Activated naive CD8-positive, alpha-beta T cell (primary cell): ENCODE measurements at regions not wholly inside any gene's neighbourhood (a gene's known extent, or its start where the extent isn't known, plus 50 kb on each side); places are given as distances from the start of the nearest gene placed in this dataset.
"Not testable (repeated sequence)": the region's sequence is repeated elsewhere in the genome, so short reads cannot be mapped to it uniquely, and the experiment has no call there.

Source experiments
- H3K27ac Mint-ChIP-seq: one replicate; pipeline ENCODE4 v1.8.0; 2021; ENCODE audit warnings: mixed read lengths
- H3K27me3 Mint-ChIP-seq: one replicate; pipeline ENCODE4 v1.8.0; 2021; ENCODE audit warnings: mixed read lengths
- H3K36me3 Mint-ChIP-seq: one replicate; pipeline ENCODE4 v1.8.0; 2021; ENCODE audit warnings: mixed read lengths
- H3K4me1 Mint-ChIP-seq: one replicate; pipeline ENCODE4 v1.8.0; 2021; ENCODE audit warnings: low read depth, mixed read lengths
- H3K4me3 Mint-ChIP-seq: one replicate; pipeline ENCODE4 v1.8.0; 2021; ENCODE audit warnings: mild to moderate bottlenecking, mixed read lengths
- H3K9me3 Mint-ChIP-seq: one replicate; pipeline ENCODE4 v1.8.0; 2021; ENCODE audit warnings: low read depth, mixed read lengths

DNA sequence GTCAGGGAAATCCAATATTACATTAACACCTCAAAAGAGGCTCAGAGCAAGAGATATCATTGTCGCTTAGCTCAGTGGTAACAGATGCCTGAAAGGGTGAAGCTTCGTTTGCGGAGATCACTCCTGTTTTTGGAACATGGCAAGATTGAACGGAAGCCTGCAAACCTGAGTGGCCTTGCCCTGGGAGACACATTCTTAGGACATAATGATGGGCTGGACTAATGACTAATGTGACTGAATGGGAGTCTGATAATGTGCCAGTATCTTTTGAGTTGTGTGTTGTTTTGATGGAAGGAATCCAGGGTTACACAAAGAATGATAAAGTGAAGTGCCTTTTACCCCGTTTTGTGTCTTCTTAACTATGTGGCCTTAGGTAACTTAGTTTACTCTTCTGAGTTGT lies 109.3 kb upstream of the IFNG-AS1 start:
- no peak overlapping the region for H3K4me3 Mint-ChIP-seq
- H3K36me3 Mint-ChIP-seq: peaks cover 3% of the 10 kb centered on the region
- H3K27ac Mint-ChIP-seq: no peak overlapping the region
- H3K27me3 Mint-ChIP-seq: peaks cover 2% of the 10 kb centered on the region
- H3K4me1 Mint-ChIP-seq: peaks cover 9% of the 10 kb centered on the region
- H3K9me3 Mint-ChIP-seq: peaks cover 4% of the 10 kb centered on the region

GRCh38 chr12:67881565-67881964 lies 107.7 kb upstream of the IFNG-AS1 start:
- H3K27ac Mint-ChIP-seq: no peak overlapping the region
- H3K36me3 Mint-ChIP-seq: peaks cover 3% of the 10 kb centered on the region
- no peak overlapping the region for H3K4me3 Mint-ChIP-seq
- H3K9me3 Mint-ChIP-seq: no peaks in the 10 kb centered on the region
- peaks cover 9% of the 10 kb centered on the region for H3K4me1 Mint-ChIP-seq
- peaks cover 2% of the 10 kb centered on the region for H3K27me3 Mint-ChIP-seq

- Mint-ChIP-seq H3K4me1 (peaks cover 9% of the 10 kb centered on the region), H3K36me3 (peaks cover 3% of the 10 kb centered on the region), H3K27me3 (peaks cover 2% of the 10 kb centered on the region), H3K9me3 (no peaks in the 10 kb centered on the region), H3K27ac (no peak overlapping the region), H3K4me3 (no peak overlapping the region)
These were observed 104.7 kb upstream of the IFNG-AS1 start for GRCh38 chr12:67884596-67884995.

DNA sequence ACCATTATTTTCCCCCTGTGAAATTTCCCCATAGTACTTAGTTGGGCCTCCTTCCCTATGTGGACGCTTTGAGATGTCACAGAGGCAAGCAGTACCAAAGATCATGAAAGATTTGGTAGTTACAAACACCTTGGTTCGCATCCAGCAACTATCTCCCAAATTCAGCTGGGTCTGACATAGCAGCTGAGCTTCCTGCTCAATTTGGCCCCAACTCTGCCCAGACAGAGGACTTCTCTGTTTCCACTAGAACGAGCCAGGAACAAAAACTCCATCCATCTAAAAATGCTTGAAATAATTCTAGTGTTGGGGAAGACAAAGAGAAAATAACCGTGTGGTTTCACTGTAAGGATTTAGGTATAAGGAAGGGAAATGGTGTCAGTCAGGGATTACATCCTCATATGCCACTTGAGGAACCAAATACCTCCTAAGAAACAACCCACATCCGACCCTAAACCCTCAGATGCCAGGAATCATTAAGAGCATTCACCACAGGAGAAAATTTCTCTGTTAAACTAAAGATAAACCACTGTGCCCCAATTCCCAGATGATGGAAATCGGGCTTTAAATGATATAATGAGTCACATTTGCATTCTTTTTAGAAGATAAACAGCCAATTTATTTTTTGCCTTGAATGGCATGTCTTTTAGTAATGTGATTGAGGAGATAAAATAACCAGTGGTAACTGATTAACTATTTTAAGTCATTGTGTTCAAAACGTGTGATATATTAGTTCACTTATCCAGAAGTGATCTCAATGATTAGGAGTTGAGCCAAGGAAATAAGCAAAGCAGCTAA lies 103.7 kb upstream of the IFNG-AS1 start:
- peaks cover 3% of the 10 kb centered on the region for H3K36me3 Mint-ChIP-seq
- no peak overlapping the region for H3K27ac Mint-ChIP-seq
- no peaks in the 10 kb centered on the region for H3K9me3 Mint-ChIP-seq
- H3K4me3 Mint-ChIP-seq: no peak overlapping the region
- peaks cover 2% of the 10 kb centered on the region for H3K27me3 Mint-ChIP-seq
- peaks cover 11% of the 10 kb centered on the region for H3K4me1 Mint-ChIP-seq

DNA sequence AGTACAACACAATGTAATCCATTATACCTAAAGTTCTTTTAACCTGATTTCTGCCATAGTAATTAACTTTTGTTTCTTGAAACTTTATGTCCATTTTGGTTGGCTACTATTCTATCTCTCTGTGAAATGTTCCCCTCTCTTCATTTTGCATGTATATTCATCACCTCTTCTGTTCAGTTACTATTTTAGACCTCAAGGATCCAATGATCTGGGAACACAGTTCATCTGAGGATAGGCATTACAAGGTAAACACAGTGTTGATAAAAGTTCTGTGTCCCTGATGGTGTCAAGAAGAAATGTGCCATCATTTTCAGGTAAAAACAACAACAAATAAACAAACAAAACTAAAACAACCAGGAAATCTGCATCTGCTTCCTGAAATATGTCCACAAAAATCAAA lies 102.2 kb upstream of the IFNG-AS1 start:
- Mint-ChIP-seq H3K27me3 (peaks cover 2% of the 10 kb centered on the region), H3K27ac (no peak overlapping the region), H3K4me1 (peaks cover 20% of the 10 kb centered on the region), H3K9me3 (no peaks in the 10 kb centered on the region), H3K4me3 (no peak overlapping the region), H3K36me3 (peaks cover 3% of the 10 kb centered on the region)

DNA sequence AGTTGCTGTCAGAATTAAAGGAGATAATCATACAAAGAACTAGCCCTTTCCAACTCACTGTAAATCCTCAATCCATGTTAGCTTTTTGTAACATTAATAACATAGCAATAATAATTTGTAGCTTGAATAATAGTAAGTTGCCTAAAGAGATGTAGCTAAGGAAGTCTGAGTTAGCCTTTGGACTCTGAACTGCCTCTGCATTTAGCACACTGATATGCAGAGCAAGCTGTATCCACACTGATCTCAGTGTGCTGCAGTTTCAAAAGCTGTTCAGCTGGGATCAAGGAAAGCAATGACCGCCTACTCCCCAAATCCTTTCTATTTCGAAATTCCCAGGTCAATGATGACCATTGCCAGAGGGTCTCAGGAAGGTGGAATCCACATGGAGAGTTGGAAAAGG lies 99.3 kb upstream of the IFNG-AS1 start:
- no peaks in the 10 kb centered on the region for H3K9me3 Mint-ChIP-seq
- peaks cover 21% of the 10 kb centered on the region for H3K4me1 Mint-ChIP-seq
- H3K4me3 Mint-ChIP-seq: no peak overlapping the region
- H3K27ac Mint-ChIP-seq: no peak overlapping the region
- H3K36me3 Mint-ChIP-seq: peaks cover 4% of the 10 kb centered on the region
- no peaks in the 10 kb centered on the region for H3K27me3 Mint-ChIP-seq

- H3K27ac Mint-ChIP-seq: no peak overlapping the region
These were observed 98.5 kb upstream of the IFNG-AS1 start for GRCh38 chr12:67890726-67891258.

DNA sequence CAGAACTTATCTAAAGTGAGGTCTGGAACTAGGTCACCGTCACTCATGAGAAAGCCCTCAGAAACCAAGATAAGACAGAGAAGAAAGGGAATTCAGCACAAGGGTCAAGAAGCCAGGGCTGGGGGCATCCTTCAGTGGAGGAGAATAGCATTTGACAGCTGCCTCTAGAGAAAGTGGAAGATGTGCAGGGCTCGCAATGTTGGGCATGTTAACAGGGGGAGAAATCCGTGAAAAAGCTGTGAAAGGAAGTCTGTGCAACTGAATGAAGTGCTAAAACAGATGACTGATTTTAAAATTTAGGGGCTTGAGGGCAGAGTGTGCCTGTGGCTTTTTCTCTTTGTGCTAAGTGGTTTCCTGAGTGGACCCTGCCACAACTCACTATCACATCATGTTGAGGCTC lies 97.7 kb upstream of the IFNG-AS1 start:
- peaks cover 21% of the 10 kb centered on the region for H3K4me1 Mint-ChIP-seq
- H3K9me3 Mint-ChIP-seq: peaks cover 4% of the 10 kb centered on the region
- H3K27ac Mint-ChIP-seq: no peak overlapping the region
- H3K4me3 Mint-ChIP-seq: no peak overlapping the region
- no peaks in the 10 kb centered on the region for H3K27me3 Mint-ChIP-seq
- H3K36me3 Mint-ChIP-seq: peaks cover 5% of the 10 kb centered on the region

More at GRCh38 chr12:67890726-67891258, 98.5 kb upstream of the IFNG-AS1 start:
- no peaks in the 10 kb centered on the region for H3K27me3 Mint-ChIP-seq
- H3K4me3 Mint-ChIP-seq: no peak overlapping the region
- peaks cover 5% of the 10 kb centered on the region for H3K36me3 Mint-ChIP-seq
- no peaks in the 10 kb centered on the region for H3K9me3 Mint-ChIP-seq
- peaks cover 21% of the 10 kb centered on the region for H3K4me1 Mint-ChIP-seq

DNA sequence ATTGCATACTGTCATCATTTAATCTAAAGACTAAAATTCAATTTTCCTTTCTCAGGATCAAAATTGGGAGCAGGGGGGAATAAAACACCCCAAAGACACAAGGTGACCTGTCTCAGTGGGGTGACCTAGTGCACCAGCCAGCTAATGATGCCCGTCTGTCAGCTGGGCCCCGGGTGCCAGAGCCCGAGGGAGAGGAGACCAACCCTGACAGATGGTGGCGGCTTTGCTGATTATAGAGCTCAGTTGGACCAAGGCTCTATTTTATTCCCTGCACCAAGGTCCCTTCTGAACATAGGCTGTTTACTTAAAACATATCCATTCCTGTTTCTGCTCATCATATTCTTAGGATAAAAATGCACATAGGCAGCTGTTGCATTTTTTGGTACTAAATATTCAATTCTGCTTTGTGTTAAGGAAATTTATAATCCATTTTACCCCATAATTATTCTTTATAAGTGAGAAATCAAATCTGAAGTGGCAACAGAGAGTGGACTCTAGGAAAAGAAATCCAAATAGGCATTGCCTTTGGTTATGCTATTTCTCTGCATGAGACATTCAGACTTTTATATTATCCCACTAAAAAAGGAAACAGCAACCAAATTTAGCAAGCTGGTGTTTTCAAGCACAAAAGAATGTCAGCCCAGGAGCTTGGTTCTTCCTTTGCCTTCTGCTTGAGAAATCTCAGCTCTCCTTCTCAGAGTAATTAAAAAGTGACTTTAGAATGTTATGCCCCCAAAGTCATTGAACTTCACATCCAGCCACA lies 96.8 kb upstream of the IFNG-AS1 start:
- no peak overlapping the region for H3K4me3 Mint-ChIP-seq
- peaks cover 5% of the 10 kb centered on the region for H3K9me3 Mint-ChIP-seq
- H3K4me1 Mint-ChIP-seq: peaks cover 21% of the 10 kb centered on the region
- no peak overlapping the region for H3K27ac Mint-ChIP-seq
- H3K36me3 Mint-ChIP-seq: peaks cover 5% of the 10 kb centered on the region
- no peaks in the 10 kb centered on the region for H3K27me3 Mint-ChIP-seq

DNA sequence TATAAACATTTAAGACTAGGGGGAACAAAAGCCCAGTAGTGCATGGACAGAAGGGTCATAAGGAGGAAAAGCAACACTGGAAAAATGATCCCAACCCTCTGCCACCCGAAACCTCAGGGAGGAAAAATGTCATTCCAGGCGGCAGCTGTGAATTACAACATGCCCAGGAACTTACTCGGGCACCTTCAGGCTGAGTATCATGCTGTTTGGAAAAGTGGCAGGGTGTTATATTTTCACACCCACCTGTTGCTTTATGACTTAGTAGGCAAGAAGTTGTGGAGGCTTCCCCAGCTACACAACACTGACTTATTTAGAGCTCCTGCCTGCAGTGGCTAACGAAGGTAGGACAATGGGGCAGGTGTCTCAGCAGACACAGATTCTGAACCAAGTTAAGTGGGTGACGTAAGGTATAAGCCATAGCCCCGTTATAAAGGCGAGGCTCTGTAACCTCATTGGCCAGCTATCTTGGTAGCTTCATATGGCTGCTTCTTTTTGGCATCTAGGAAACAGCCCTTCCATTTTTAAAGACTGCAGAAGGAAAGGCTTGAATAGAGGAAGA lies 96.1 kb upstream of the IFNG-AS1 start:
- peaks cover 5% of the 10 kb centered on the region for H3K36me3 Mint-ChIP-seq
- peaks cover 21% of the 10 kb centered on the region for H3K4me1 Mint-ChIP-seq
- H3K4me3 Mint-ChIP-seq: no peak overlapping the region
- no peaks in the 10 kb centered on the region for H3K27me3 Mint-ChIP-seq
- no peak overlapping the region for H3K27ac Mint-ChIP-seq
- H3K9me3 Mint-ChIP-seq: peaks cover 5% of the 10 kb centered on the region

DNA sequence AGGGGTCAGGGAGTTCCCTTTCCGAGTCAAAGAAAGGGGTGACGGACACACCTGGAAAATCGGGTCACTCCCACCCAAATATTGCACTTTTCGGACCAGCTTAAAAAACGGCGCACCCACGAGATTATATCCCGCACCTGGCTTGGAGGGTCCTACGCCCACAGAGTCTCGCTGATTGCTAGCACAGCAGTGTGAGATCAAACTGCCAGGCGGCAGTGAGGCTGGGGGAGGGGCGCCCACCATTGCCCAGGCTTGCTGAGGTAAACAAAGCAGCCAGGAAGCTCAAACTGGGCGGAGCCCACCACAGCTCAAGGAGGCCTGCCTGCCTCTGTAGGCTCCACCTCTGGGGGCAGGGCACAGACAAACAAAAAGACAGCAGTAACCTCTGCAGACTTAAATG lies 88.8 kb upstream of the IFNG-AS1 start:
- H3K4me3 Mint-ChIP-seq, H3K27me3 Mint-ChIP-seq, H3K36me3 Mint-ChIP-seq, H3K27ac Mint-ChIP-seq, H3K9me3 Mint-ChIP-seq, H3K4me1 Mint-ChIP-seq: not testable (repeated sequence)

GRCh38 chr12:67909091-67909531 lies 80.1 kb upstream of the IFNG-AS1 start:
- no peak overlapping the region for H3K4me3 Mint-ChIP-seq
- no peaks in the 10 kb centered on the region for H3K27me3 Mint-ChIP-seq
- H3K9me3 Mint-ChIP-seq: no peaks in the 10 kb centered on the region
- H3K27ac Mint-ChIP-seq: no peak overlapping the region
- H3K36me3 Mint-ChIP-seq: peaks cover 9% of the 10 kb centered on the region
- no peaks in the 10 kb centered on the region for H3K4me1 Mint-ChIP-seq

GRCh38 chr12:67909681-67910080 lies 79.6 kb upstream of the IFNG-AS1 start:
- Mint-ChIP-seq H3K27ac (no peak overlapping the region), H3K36me3 (peaks cover 9% of the 10 kb centered on the region), H3K9me3 (no peaks in the 10 kb centered on the region), H3K27me3 (no peaks in the 10 kb centered on the region), H3K4me1 (no peaks in the 10 kb centered on the region), H3K4me3 (no peak overlapping the region)

DNA sequence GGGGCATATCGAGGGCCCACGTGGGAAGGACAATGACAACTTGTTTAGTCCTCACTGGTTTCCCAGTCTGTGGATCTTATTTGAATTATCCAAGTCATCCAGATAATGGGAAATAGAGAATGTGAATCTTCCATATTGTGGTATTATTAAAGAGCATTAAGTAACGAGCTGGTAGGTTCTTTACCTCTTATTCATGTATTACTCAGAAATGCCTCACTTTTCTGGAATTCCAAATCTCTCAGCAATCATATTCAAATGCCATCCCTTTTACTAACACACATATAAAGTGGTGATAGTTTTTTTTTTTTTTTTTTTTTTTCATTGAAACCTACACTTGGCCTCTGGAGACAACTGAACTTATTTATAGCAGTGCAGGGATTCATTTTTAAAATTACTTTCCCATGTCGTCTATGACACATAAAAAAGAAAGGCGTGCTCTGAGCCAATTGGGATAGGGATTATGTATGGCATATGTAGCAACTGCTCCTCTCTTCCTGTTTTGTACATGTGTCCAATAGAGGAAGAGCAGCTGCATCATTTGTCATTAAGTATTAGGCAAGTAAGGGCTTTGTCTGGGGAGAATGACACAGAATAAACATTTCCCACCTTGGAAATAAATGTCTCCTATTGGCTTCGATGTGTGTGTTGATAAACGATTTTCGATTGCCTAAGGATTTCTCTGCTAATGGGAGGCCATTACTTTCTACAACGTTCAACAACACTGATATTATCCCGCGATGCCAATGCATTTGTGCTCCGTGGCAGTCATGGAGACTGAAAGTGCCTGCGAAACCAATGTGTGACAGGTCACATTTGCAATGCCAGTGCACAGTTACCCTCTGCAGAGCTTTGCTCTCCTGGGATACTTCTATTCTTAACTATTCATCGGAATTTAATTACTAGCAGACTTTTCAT lies 78.6 kb upstream of the IFNG-AS1 start:
- Mint-ChIP-seq H3K27ac (no peak overlapping the region), H3K27me3 (no peaks in the 10 kb centered on the region), H3K4me1 (no peaks in the 10 kb centered on the region), H3K36me3 (peaks cover 9% of the 10 kb centered on the region), H3K4me3 (no peak overlapping the region), H3K9me3 (no peaks in the 10 kb centered on the region)
